SK-N-SH (cell line): ENCODE measurements at regions not wholly inside any gene's neighbourhood (a gene's known extent, or its start where the extent isn't known, plus 50 kb on each side); places are given as distances from the start of the nearest gene placed in this dataset.
"Not testable (repeated sequence)": the region's sequence is repeated elsewhere in the genome, so short reads cannot be mapped to it uniquely, and the experiment has no call there.

Experiments used
- CTCF ChIA-PET: fragments of 300-600, 350-600 bp; formaldehyde crosslinking; extraction: SDS; loops from one replicate; lab custom pipeline; 2021; lab: Yijun Ruan, JAX
- POLR2A ChIA-PET: fragments of 350-600 bp; sonication (Branson Sonifier 250); formaldehyde crosslinking; extraction: SDS; loops from one replicate; lab custom pipeline; 2020; ENCODE audit warnings: antibody characterized with exemption, inconsistent platforms; lab: Yijun Ruan, JAX
- DNase-seq: peaks from one replicate; pipeline ENCODE4 v3.0.0; 2012
- H2AFZ ChIP-seq: fragments of 200-600 bp; sonication (generic); 2 replicates; pipeline ENCODE4 v1.8.1; 2016; ENCODE audit warnings: antibody characterized with exemption, mild to moderate bottlenecking, low read depth
- H3F3A ChIP-seq: fragments of 200-600 bp; sonication (generic); replicated peaks from 2 replicates; pipeline ENCODE3; 2016; ENCODE audit warnings: antibody characterized with exemption, mild to moderate bottlenecking; ENCODE audit not compliant: insufficient read depth
- H3K27ac ChIP-seq, 2 experiments: fragments of 200-500 bp in 1 of 2; fragments of 200-600 bp in 1 of 2; sonication (Bioruptor generic) in 1 of 2; sonication (generic), shearing (Covaris generic) in 1 of 2; 2 replicates each; pipeline versions ENCODE4 v1.5.1 to v1.6.1; 2014 to 2016; ENCODE audit warnings: low read depth in 2 of 2, inconsistent platforms in 1 of 2, low read length in 1 of 2, mild to moderate bottlenecking in 1 of 2, mixed read lengths in 1 of 2
- H3K27me3 ChIP-seq: fragments of 200-600 bp; sonication (generic), shearing (Covaris generic); 2 replicates; pipeline ENCODE4 v1.6.1; 2016; ENCODE audit warnings: mixed run types; ENCODE audit not compliant: insufficient read depth
- H3K36me3 ChIP-seq, 2 experiments: fragments of 200-500 bp in 1 of 2; fragments of 200-600 bp in 1 of 2; sonication (Bioruptor generic) in 1 of 2; sonication (generic) in 1 of 2; replicated peaks in 1 of 2; 2 replicates each; pipeline versions ENCODE3 to v1.5.1; 2014 to 2016; ENCODE audit warnings: low read length in 1 of 2, mild to moderate bottlenecking in 1 of 2; ENCODE audit not compliant: insufficient read depth in 2 of 2, control insufficient read depth in 1 of 2
- H3K4me1 ChIP-seq, 2 experiments: fragments of 200-500 bp in 1 of 2; fragments of 200-600 bp in 1 of 2; sonication (Bioruptor generic) in 1 of 2; sonication (generic), shearing (Covaris generic) in 1 of 2; 2 replicates each; pipeline versions ENCODE4 v1.5.1 to v1.6.1; 2014 to 2016; ENCODE audit warnings: low read depth in 1 of 2, low read length in 1 of 2, mixed run types in 1 of 2; ENCODE audit not compliant: insufficient read depth in 2 of 2, control insufficient read depth in 1 of 2
- H3K4me2 ChIP-seq: fragments of 200-600 bp; sonication (generic), shearing (Covaris generic); 2 replicates; pipeline ENCODE4 v1.6.1; 2017; ENCODE audit warnings: mixed run types
- H3K4me3 ChIP-seq, 2 experiments: fragments of 200-500 bp in 1 of 2; fragments of 200-600 bp in 1 of 2; sonication (Bioruptor generic) in 1 of 2; sonication (generic), shearing (Covaris generic) in 1 of 2; 2 replicates each; pipeline versions ENCODE4 v1.5.1 to v1.8.1; 2014 to 2016; ENCODE audit warnings: low read depth in 2 of 2, inconsistent platforms in 1 of 2, low read length in 1 of 2, mild to moderate bottlenecking in 1 of 2, mixed read lengths in 1 of 2, moderate library complexity in 1 of 2
- H3K79me2 ChIP-seq: fragments of 200-600 bp; sonication (generic); 2 replicates; pipeline ENCODE4 v1.8.1; 2017; ENCODE audit warnings: mild to moderate bottlenecking; ENCODE audit not compliant: insufficient read depth
- H3K9ac ChIP-seq: fragments of 200-600 bp; sonication (generic); 2 replicates; pipeline ENCODE4 v1.6.1; 2017; ENCODE audit warnings: mixed run types
- H3K9me2 ChIP-seq: fragments of 200-600 bp; sonication (generic); 2 replicates; pipeline ENCODE4 v1.6.1; 2017; ENCODE audit warnings: mixed run types
- H3K9me3 ChIP-seq: fragments of 200-600 bp; sonication (generic); 2 replicates; pipeline ENCODE4 v1.6.1; 2017; ENCODE audit warnings: mixed run types, mild to moderate bottlenecking, moderate library complexity
- H4K20me1 ChIP-seq: fragments of 200-600 bp; sonication (generic); 2 replicates; pipeline ENCODE4 v1.6.1; 2017; ENCODE audit warnings: mild to moderate bottlenecking, mixed run types; ENCODE audit not compliant: insufficient read depth
- CHD2 ChIP-seq: fragments of 150-350 bp; IDR thresholded peaks from 2 replicates; pipeline ENCODE4 v1.6.1; 2018; ENCODE audit warnings: low read length; ENCODE audit not compliant: partially characterized antibody
- CTCF ChIP-seq: fragments of 200-600 bp; sonication (generic); IDR thresholded peaks from 2 replicates; pipeline ENCODE4 v1.6.1; 2017; ENCODE audit warnings: antibody characterized with exemption, mild to moderate bottlenecking, moderate library complexity
- ELF1 ChIP-seq: IDR thresholded peaks from 2 replicates; pipeline ENCODE4 v1.4.0; 2012
- EZH2phosphoT487 ChIP-seq: fragments of 200-600 bp; sonication (generic); IDR thresholded peaks from 2 replicates; pipeline ENCODE4 v1.6.1; 2017; ENCODE audit warnings: low read depth, mixed run types, mild to moderate bottlenecking, antibody characterized with exemption, moderate library complexity, borderline replicate concordance
- GABPA ChIP-seq: IDR thresholded peaks from 2 replicates; pipeline ENCODE4 v1.4.0; 2012; ENCODE audit warnings: low read depth, mild to moderate bottlenecking
- GATA2 ChIP-seq: sonication (generic); formaldehyde crosslinking; IDR thresholded peaks from 2 replicates; pipeline ENCODE4 v1.5.0; 2020; ENCODE audit warnings: mild to moderate bottlenecking, missing genetic modification reagents
- IRF3 ChIP-seq: fragments of 150-350 bp; IDR thresholded peaks from 2 replicates; pipeline ENCODE4 v1.6.1; 2016; ENCODE audit warnings: mild to moderate bottlenecking, low read depth, low read length
- JUND ChIP-seq: IDR thresholded peaks from 2 replicates; pipeline ENCODE4 v1.4.0; 2012
- MEF2A ChIP-seq: IDR thresholded peaks from 2 replicates; pipeline ENCODE4 v1.4.0; 2012; ENCODE audit warnings: low read depth, borderline replicate concordance
- MXI1 ChIP-seq: IDR thresholded peaks from 2 replicates; pipeline ENCODE4 v1.6.1; 2012; ENCODE audit warnings: mild to moderate bottlenecking, low read depth, low read length, improper control_type of control experiment
- NRF1 ChIP-seq: IDR thresholded peaks from 2 replicates; pipeline ENCODE4 v1.6.1; 2012; ENCODE audit warnings: low read depth, mild to moderate bottlenecking, low read length
- POLR2AphosphoS5 ChIP-seq: IDR thresholded peaks from 2 replicates; pipeline ENCODE4 v1.6.1; 2012; ENCODE audit warnings: low read depth, low read length
- RAD21 ChIP-seq: IDR thresholded peaks from 2 replicates; pipeline ENCODE4 v1.6.1; 2012; ENCODE audit warnings: mild to moderate bottlenecking, low read length
- RCOR1 ChIP-seq: fragments of 150-350 bp; IDR thresholded peaks from 2 replicates; pipeline ENCODE4 v1.6.1; 2017; ENCODE audit warnings: antibody characterized with exemption, low read length
- RFX5 ChIP-seq: IDR thresholded peaks from 2 replicates; pipeline ENCODE4 v1.6.1; 2012; ENCODE audit warnings: mild to moderate bottlenecking, improper control_type of control experiment, low read length
- SIN3A ChIP-seq: IDR thresholded peaks from 2 replicates; pipeline ENCODE4 v1.6.1; 2012; ENCODE audit warnings: low read depth, mild to moderate bottlenecking, low read length, moderate library complexity, borderline replicate concordance
- SMC3 ChIP-seq: IDR thresholded peaks from 2 replicates; pipeline ENCODE4 v1.6.1; 2012; ENCODE audit warnings: low read depth, low read length, improper control_type of control experiment
- TAF1 ChIP-seq: IDR thresholded peaks from 2 replicates; pipeline ENCODE4 v1.6.1; 2012; ENCODE audit warnings: low read depth, mild to moderate bottlenecking, low read length, moderate library complexity, borderline replicate concordance
- TCF12 ChIP-seq: IDR thresholded peaks from 2 replicates; pipeline ENCODE4 v1.4.0; 2012
- TEAD4 ChIP-seq: IDR thresholded peaks from 2 replicates; pipeline ENCODE4 v1.4.0; 2012; ENCODE audit warnings: mild to moderate bottlenecking, borderline replicate concordance; ENCODE audit not compliant: insufficient read depth
- USF2 ChIP-seq: fragments of 150-350 bp; IDR thresholded peaks from 2 replicates; pipeline ENCODE4 v1.6.1; 2017; ENCODE audit warnings: antibody characterized with exemption, low read length, low read depth, borderline replicate concordance
- YY1 ChIP-seq: IDR thresholded peaks from 2 replicates; pipeline ENCODE4 v1.4.0; 2012; ENCODE audit warnings: low read depth, mild to moderate bottlenecking
- WGBS: methylation state at CpG from one replicate; pipeline ENCODE4 v1.1.6; 2017; ENCODE audit warnings: low lambda C conversion rate; 5-methylcytosine and 5-hydroxymethylcytosine counted together

GRCh38 chr7:109460296-109460695 is 890.6 kb downstream of the DNAJB9 start:
- Histone ChIP-seq H3F3A (no peaks in the 10 kb centered on the region), H3K4me2 (no peak overlapping the region), H3K4me3 (no peak overlapping the region), H3K4me1 (no peaks in the 10 kb centered on the region; a peak in 1 of 4 replicates), H4K20me1 (no peaks in the 10 kb centered on the region), H3K27ac (no peak overlapping the region), H3K27me3 (no peaks in the 10 kb centered on the region), H3K9me2 (peaks cover 10% of the 10 kb centered on the region; the same call in 1 of the 2 replicates), H3K9me3 (peaks cover 15% of the 10 kb centered on the region), H3K79me2 (no peaks in the 10 kb centered on the region), H3K36me3 (no peaks in the 10 kb centered on the region), H2AFZ (no peak overlapping the region), H3K9ac (no peak overlapping the region)
- TF ChIP-seq JUND (no peak), TEAD4 (no peak), IRF3 (no peak), SMC3 (no peak), YY1 (no peak), TCF12 (no peak), MXI1 (no peak), MEF2A (no peak), RCOR1 (no peak), SIN3A (no peak)
- DNase-seq, result no peak
- WGBS, result 35% methylated on average over 2 of the region's 2 CpGs
- CTCF ChIA-PET, result no interaction called here
- POLR2A ChIA-PET, result no interaction called here

GRCh38 chr7:109462171-109462570 is 892.5 kb downstream of the DNAJB9 start:
- CTCF ChIA-PET, result interaction anchor here (0.7 kb wide), 1 partner anchor 646 kb away, joined by 3 read pairs; no protein-coding TSS in a partner anchor
- WGBS, result 16% methylated on average over 3 of the region's 3 CpGs
- Histone ChIP-seq H3K9ac (no peak overlapping the region), H3K27me3 (no peaks in the 10 kb centered on the region), H3K27ac (no peak overlapping the region), H2AFZ (no peak overlapping the region), H3K4me2 (no peak overlapping the region), H3K4me3 (no peak overlapping the region), H3K36me3 (no peaks in the 10 kb centered on the region), H3K4me1 (no peaks in the 10 kb centered on the region; a peak in 1 of 4 replicates), H3K9me3 (peaks cover 12% of the 10 kb centered on the region), H3K79me2 (no peaks in the 10 kb centered on the region), H3K9me2 (peaks cover 10% of the 10 kb centered on the region; the same call in 1 of the 2 replicates), H4K20me1 (no peaks in the 10 kb centered on the region), H3F3A (no peaks in the 10 kb centered on the region)
- no peak for DNase-seq
- TF ChIP-seq RAD21 (no peak), JUND (no peak), ELF1 (no peak), RFX5 (no peak), GABPA (no peak), NRF1 (no peak), GATA2 (CRISPR knock-in tag) (no peak), POLR2AphosphoS5 (no peak), TCF12 (no peak), CHD2 (no peak), IRF3 (no peak), MEF2A (no peak), CTCF (no peak), USF2 (no peak), TAF1 (no peak), EZH2phosphoT487 (no peak)
- POLR2A ChIA-PET, result no interaction called here

- WGBS, result 42% methylated on average over 4 of the region's 4 CpGs
- H3F3A ChIP-seq, H3K9me2 ChIP-seq, H3K79me2 ChIP-seq, H3K9me3 ChIP-seq, DNase-seq, POLR2A ChIA-PET, H3K27me3 ChIP-seq, H3K4me3 ChIP-seq, H3K9ac ChIP-seq, H2AFZ ChIP-seq, H4K20me1 ChIP-seq, H3K36me3 ChIP-seq, H3K4me1 ChIP-seq, H3K27ac ChIP-seq, H3K4me2 ChIP-seq: not testable (repeated sequence)
- CTCF ChIA-PET, result interaction anchor here (0.6 to 0.9 kb wide), 3 partner anchors 12 to 91 kb away, joined by 3 read pairs; no protein-coding TSS in a partner anchor
Measured at GRCh38 chr7:109467729-109468128, 898.1 kb downstream of the DNAJB9 start.
